HG03442 (cell line): ENCODE measurements at regions not wholly inside any gene's neighbourhood (a gene's known extent, or its start where the extent isn't known, plus 50 kb on each side); places are given as distances from the start of the nearest gene placed in this dataset.

ENCODE experiments used
- ATAC-seq: cut with Tn5 transposase; IDR thresholded peaks from one replicate; pipeline ENCODE4 v1.9.1; 2021; ENCODE audit warnings: mild to moderate bottlenecking, moderate library complexity; ENCODE audit not compliant: unreplicated experiment

DNA sequence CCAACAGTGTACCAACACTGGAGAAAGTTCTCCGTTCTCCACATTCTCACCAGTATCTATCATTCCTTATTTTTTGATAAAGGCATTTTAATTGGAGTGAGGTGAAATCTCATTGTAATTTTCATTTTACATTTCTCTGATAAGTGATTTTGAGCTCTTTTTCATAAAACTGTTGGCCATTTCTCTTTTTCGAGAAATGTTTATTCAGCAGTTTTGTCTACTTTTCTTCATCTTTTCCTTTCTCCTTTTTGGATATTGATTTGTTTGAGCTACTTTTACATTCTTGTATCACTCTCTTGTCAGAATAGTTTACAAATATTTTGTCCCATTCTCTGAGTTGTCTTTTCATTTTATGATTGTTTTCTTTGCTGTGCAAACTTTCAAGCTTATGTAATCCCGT is 555.2 kb downstream of the COL12A1 start:
- ATAC-seq = no peak

- ATAC-seq = no peak
Measured at GRCh38 chr6:74646461-74646860, 559.4 kb downstream of the COL12A1 start.

- no peak for ATAC-seq
Measured at GRCh38 chr6:74645108-74645849, 560.6 kb downstream of the COL12A1 start.

GRCh38 chr6:74642101-74642500 is 563.8 kb downstream of the COL12A1 start:
- no peak for ATAC-seq

DNA sequence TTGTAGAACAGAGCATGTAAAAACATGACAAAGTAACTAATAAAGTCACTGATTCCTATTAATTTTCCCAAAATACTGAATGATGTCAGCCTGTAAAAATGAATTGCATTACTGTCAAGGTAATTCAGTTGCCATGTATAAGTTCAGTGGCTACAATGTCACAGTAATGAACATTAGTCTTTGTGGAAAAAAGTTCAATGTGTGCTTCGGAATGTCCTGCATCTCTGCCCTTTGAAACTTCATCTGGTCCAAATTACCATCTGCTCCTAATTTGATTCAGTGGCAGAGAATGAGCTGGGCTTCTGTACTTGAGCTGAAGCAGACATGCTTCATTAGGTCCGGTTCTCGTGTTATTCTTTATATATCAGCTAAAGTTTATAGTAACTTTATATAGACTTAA is 567.4 kb downstream of the COL12A1 start:
- ATAC-seq = no peak

DNA sequence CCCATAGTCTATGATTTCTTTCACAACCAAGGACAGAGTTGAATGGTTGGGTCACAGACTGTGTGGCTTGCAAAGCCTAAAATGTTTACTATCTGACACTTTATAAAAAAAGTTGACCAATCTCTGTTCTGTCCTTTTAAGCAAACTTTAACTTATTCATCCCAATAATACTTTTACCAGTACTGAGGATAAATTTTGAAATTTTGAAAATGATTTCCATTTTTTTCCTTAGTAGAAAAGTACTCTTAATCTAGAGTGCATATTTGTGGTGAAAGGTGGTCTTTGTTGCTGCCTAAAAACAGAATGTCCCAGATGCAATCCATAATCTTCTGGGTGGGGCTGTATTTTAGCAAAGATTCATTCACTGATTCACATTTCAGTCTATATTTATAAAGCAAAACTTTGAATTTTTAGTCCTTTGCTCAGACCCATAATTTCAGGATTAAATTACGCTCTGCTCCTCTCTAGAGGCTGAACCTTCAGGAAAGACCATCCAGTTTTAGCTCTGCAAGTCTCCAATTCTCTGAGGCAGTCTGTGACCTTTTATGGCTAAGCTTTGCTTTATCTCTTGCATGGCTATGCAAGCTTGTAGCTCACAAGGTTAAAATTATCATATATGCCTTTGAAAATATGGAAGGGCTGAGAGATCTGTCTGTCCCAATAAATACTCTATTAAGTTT is 573.5 kb downstream of the COL12A1 start:
- no peak for ATAC-seq

DNA sequence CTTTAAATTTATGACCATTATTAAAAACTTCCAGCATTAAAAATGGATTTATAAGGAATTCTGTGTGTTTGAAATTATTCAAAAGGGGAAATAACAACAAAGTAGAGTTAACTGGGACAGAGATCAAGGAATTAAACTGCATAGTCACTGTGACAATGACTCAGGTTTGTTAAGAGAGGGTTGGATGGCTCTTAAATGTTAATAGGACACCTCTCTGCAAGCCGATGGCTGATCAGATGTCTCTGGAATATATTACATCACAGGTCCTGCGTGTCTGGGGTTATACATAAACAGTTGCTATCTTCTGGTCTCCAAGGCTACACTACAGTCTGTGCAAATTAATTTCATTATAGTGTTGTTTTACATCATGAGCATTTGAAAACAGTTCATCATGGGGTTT is 574.3 kb downstream of the COL12A1 start:
- no peak for ATAC-seq

GRCh38 chr6:74626288-74626687 is 579.6 kb downstream of the COL12A1 start:
- ATAC-seq = no peak

- no peak for ATAC-seq
Measured at GRCh38 chr6:74623027-74623426, 582.8 kb downstream of the COL12A1 start.

DNA sequence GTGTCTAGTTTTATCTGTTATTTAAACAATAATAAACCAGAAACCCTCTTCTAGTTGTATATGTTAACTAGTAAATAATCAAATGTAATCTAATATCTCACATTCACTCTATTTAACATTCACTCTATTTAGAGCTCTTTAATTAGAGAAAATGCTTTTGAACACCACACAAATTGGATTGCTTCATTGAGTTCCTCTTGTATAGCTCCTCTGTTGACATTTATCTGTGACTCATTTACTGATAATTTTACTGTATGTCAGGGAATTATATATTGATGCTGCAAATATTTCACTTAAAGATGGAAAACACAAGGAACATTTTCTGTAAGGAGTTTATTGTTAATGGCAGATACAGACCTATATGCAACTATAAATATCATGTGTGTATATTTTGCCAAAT is 594.6 kb downstream of the COL12A1 start:
- no peak for ATAC-seq

GRCh38 chr6:74610352-74610751 is 595.5 kb downstream of the COL12A1 start:
- ATAC-seq = no peak

DNA sequence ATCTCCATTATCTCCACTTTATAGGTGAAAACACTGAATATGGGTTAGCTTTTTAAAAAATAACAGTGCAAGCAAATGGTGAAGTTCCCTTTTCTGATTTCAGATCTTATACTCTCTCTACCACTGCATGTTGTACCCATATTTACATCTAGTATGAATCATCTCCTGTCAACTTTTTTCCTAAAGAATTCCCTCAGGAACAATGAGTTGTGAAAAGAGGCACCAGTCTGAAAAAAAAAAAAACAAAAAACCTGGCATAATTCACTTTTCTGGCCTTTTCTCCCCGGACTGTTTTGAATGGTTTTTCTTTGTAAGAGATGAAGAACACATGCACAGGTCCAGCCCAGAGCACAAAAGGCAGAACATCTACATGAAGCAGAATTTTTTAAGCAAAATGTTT is 596.0 kb downstream of the COL12A1 start:
- ATAC-seq = no peak

- ATAC-seq = no peak
Measured at GRCh38 chr6:74607934-74608333, 597.9 kb downstream of the COL12A1 start.

DNA sequence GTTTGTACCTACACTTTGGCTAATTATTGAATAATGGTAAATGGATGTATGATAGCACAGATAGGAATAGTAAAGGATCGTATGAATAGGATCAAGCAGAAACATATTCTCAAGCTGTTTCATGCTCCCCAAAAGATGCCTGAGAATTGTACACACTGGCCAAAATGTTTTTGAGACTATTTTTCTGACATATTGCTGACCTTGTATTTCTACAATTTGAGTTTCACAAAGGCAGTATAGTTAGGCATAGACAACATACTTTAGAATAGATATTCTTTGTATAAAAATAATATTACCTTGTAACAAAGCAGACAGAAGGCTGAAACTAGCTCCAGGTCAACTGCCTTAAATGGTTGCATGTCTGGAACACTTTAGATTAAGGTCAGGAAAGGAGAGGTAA is 598.4 kb downstream of the COL12A1 start:
- no peak for ATAC-seq

- no peak for ATAC-seq
Measured at GRCh38 chr6:74606582-74607071, 599.2 kb downstream of the COL12A1 start.

- ATAC-seq = no peak
Measured at GRCh38 chr6:74605922-74606581, 599.8 kb downstream of the COL12A1 start.

DNA sequence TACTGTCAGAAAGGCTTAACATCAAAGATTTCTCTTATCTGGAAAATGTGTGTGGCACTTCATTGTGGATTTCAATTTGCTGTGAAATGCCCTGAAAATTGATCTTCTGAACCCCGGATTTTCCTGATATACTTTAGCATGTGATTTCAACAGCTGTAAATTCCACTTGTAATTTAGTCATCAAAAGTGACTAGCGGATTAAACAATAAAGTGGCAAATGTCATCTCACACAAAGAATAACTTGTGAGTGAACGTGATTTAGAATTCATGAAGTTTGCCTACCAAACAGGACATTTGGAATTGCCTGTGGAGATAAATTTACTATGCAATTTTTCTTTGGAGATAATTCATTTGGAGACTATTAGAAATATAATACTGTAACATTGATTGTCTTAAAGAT is 601.6 kb downstream of the COL12A1 start:
- ATAC-seq = no peak

DNA sequence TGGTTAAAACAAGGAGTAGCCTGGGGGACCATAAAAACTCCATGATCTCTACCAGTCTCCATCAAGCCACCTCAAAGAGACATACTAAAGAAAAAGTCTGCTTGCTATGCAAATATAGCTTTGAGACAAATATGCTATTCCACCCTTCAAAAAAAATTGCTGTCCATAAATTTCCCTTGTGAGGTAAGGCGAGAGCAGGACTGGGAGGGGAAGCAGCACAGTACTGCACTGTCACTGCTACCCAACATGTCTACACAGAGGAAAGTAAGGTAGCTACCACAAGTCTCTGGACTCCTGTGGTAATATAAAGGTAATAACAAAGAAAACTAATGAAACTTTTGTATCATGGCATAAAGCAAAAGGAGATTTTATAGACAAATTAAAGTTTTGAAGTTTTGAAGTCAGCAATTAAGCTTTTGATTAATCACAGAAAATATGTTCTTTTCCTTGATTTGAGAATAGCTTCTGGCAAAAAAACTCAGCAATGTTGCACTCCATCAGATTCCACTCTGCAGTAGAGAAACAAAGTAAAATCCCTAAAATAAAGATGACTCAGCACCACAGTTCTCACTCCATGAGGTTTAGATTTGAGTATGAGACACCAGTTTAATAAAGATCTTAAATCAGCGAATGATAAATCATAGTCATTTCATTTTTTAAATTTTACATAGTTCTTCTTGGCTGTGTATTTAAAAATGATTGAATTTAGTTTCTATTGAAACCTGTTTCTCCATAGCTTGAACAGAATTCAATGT is 602.4 kb downstream of the COL12A1 start:
- no peak for ATAC-seq

- ATAC-seq = no peak
Measured at GRCh38 chr6:74602206-74602605, 603.6 kb downstream of the COL12A1 start.

GRCh38 chr6:74598462-74599393 is 607.1 kb downstream of the COL12A1 start:
- ATAC-seq = peak; percentile 97
